22Rv1 (cell line): ENCODE measurements at regions not wholly inside any gene's neighbourhood (a gene's known extent, or its start where the extent isn't known, plus 50 kb on each side); places are given as distances from the start of the nearest gene placed in this dataset.

Experiments used
- H3K27ac ChIP-seq: fragments of 450-650 bp; 2 replicates; pipeline ENCODE4 v1.5.1; 2017
- CTCF ChIP-seq: fragments of 450-650 bp; IDR thresholded peaks from 2 replicates; pipeline ENCODE4 v1.5.1; 2017; ENCODE audit warnings: mild to moderate bottlenecking
- ZFX ChIP-seq: fragments of 450-650 bp; IDR thresholded peaks from 2 replicates; pipeline ENCODE4 v1.6.1; 2017; ENCODE audit warnings: antibody characterized with exemption, borderline replicate concordance

- TF ChIP-seq ZFX, result no peak
- no peak for TF ChIP-seq CTCF
- H3K27ac ChIP-seq, result no peak overlapping the region
Measured at GRCh38 chr12:114779647-114780046, 95.7 kb upstream of the TBX3 start.

GRCh38 chr12:114779186-114779585, 95.2 kb upstream of the TBX3 start:
- TF ChIP-seq CTCF (no peak), ZFX (no peak)
- H3K27ac ChIP-seq, result no peak overlapping the region

- no peak for TF ChIP-seq CTCF
- TF ChIP-seq ZFX, result no peak
- no peak overlapping the region for H3K27ac ChIP-seq
Measured at GRCh38 chr12:114776731-114777442, 92.9 kb upstream of the TBX3 start.

- no peak for TF ChIP-seq CTCF
- no peak for TF ChIP-seq ZFX
- no peak overlapping the region for H3K27ac ChIP-seq
Measured at GRCh38 chr12:114774699-114775098, 90.7 kb upstream of the TBX3 start.

GRCh38 chr12:114774197-114774596, 90.2 kb upstream of the TBX3 start:
- no peak overlapping the region for H3K27ac ChIP-seq
- TF ChIP-seq ZFX (no peak), CTCF (no peak)

- TF ChIP-seq CTCF, result no peak
- TF ChIP-seq ZFX, result no peak
- H3K27ac ChIP-seq, result no peak overlapping the region
Measured at GRCh38 chr12:114770323-114770722, 86.3 kb upstream of the TBX3 start.

- H3K27ac ChIP-seq, result no peak overlapping the region
- no peak for TF ChIP-seq ZFX
- TF ChIP-seq CTCF, result no peak
Measured at GRCh38 chr12:114769634-114770033, 85.7 kb upstream of the TBX3 start.
